Osteoblast (primary cell): ENCODE measurements at regions not wholly inside any gene's neighbourhood (a gene's known extent, or its start where the extent isn't known, plus 50 kb on each side); places are given as distances from the start of the nearest gene placed in this dataset.

Source experiments
- DNase-seq: peaks from one replicate; pipeline ENCODE4 v3.0.0; 2011; ENCODE audit warnings: low spot score, mixed read lengths; ENCODE audit not compliant: insufficient read length; ENCODE audit errors: missing footprints
- H2AFZ ChIP-seq: 2 replicates; pipeline ENCODE4 v1.6.0; 2011; ENCODE audit warnings: mild to moderate bottlenecking, low read length
- H3K27ac ChIP-seq: 2 replicates; pipeline ENCODE4 v1.5.1; 2011; ENCODE audit warnings: mild to moderate bottlenecking, low read depth, low read length, moderate library complexity
- H3K27me3 ChIP-seq: 2 replicates; pipeline ENCODE4 v1.6.0; 2012; ENCODE audit warnings: mild to moderate bottlenecking, control low read depth, inconsistent platforms, low read length, moderate library complexity; ENCODE audit not compliant: insufficient read depth
- H3K36me3 ChIP-seq: 2 replicates; pipeline ENCODE4 v1.5.1; 2011; ENCODE audit warnings: mild to moderate bottlenecking, low read length, control low read depth, moderate library complexity; ENCODE audit not compliant: insufficient read depth
- H3K4me1 ChIP-seq: 2 replicates; pipeline ENCODE4 v1.5.1; 2011; ENCODE audit warnings: mild to moderate bottlenecking, low read length, control low read depth, moderate library complexity; ENCODE audit not compliant: insufficient read depth
- H3K4me2 ChIP-seq: 2 replicates; pipeline ENCODE4 v1.6.0; 2011; ENCODE audit warnings: mild to moderate bottlenecking, low read length; ENCODE audit not compliant: insufficient read depth
- H3K4me3 ChIP-seq: fragments of 200-600 bp; sonication (generic); 3 replicates; pipeline ENCODE4 v1.5.1; 2012; ENCODE audit warnings: mild to moderate bottlenecking, low read length, inconsistent platforms; ENCODE audit not compliant: insufficient read depth
- H3K79me2 ChIP-seq: 2 replicates; pipeline ENCODE4 v1.6.0; 2012; ENCODE audit warnings: mild to moderate bottlenecking, low read length, control low read depth, inconsistent platforms; ENCODE audit not compliant: insufficient read depth
- H3K9me3 ChIP-seq: 2 replicates; pipeline ENCODE4 v1.5.1; 2011; ENCODE audit warnings: low read depth, low read length, control low read depth
- H4K20me1 ChIP-seq: 2 replicates; pipeline ENCODE4 v1.6.0; 2012; ENCODE audit warnings: mild to moderate bottlenecking, low read length, control low read depth; ENCODE audit not compliant: insufficient read depth
- CTCF ChIP-seq: IDR thresholded peaks from 2 replicates; pipeline ENCODE4 v1.5.1; 2011; ENCODE audit warnings: mild to moderate bottlenecking, low read depth, low read length, moderate library complexity; ENCODE audit errors: extremely low read depth

GRCh38 chr5:71771191-71771590 is 52.1 kb downstream of the CARTPT start:
- no peak for TF ChIP-seq CTCF
- Histone ChIP-seq H3K4me3 (no peak overlapping the region), H4K20me1 (no peaks in the 10 kb centered on the region), H3K36me3 (no peaks in the 10 kb centered on the region), H3K27ac (no peak overlapping the region), H3K4me2 (no peak overlapping the region), H3K79me2 (no peaks in the 10 kb centered on the region), H3K4me1 (peaks cover 8% of the 10 kb centered on the region), H3K9me3 (no peaks in the 10 kb centered on the region), H2AFZ (no peak overlapping the region), H3K27me3 (peaks cover 20% of the 10 kb centered on the region)
- no peak for DNase-seq

GRCh38 chr5:71778678-71779276 is 59.7 kb downstream of the CARTPT start:
- Histone ChIP-seq H3K79me2 (no peaks in the 10 kb centered on the region), H3K27me3 (peaks cover 17% of the 10 kb centered on the region), H3K4me1 (peaks cover 5% of the 10 kb centered on the region), H2AFZ (no peak overlapping the region), H3K36me3 (no peaks in the 10 kb centered on the region), H3K27ac (no peak overlapping the region), H3K9me3 (no peaks in the 10 kb centered on the region), H3K4me2 (no peak overlapping the region), H4K20me1 (no peaks in the 10 kb centered on the region), H3K4me3 (no peak overlapping the region)
- peak; percentile 19 for DNase-seq
- peak; percentile 81 for TF ChIP-seq CTCF

GRCh38 chr5:71780597-71780996 is 61.5 kb downstream of the CARTPT start:
- H3K36me3 ChIP-seq = no peaks in the 10 kb centered on the region

GRCh38 chr5:71782393-71782770 is 63.3 kb downstream of the CARTPT start:
- no peak overlapping the region for H3K27ac ChIP-seq
- H2AFZ ChIP-seq = peak overlapping the region; percentile 88
- no peaks in the 10 kb centered on the region for H4K20me1 ChIP-seq
- H3K36me3 ChIP-seq = no peaks in the 10 kb centered on the region
- H3K4me1 ChIP-seq = peaks cover 5% of the 10 kb centered on the region
- H3K4me2 ChIP-seq = peak overlapping the region; percentile 88
- TF ChIP-seq CTCF = no peak
- H3K79me2 ChIP-seq = no peaks in the 10 kb centered on the region
- DNase-seq = no peak
- no peaks in the 10 kb centered on the region for H3K27me3 ChIP-seq
- no peaks in the 10 kb centered on the region for H3K9me3 ChIP-seq
- H3K4me3 ChIP-seq = peak overlapping the region; percentile 68

More at GRCh38 chr5:71780597-71780996, 61.5 kb downstream of the CARTPT start:
- Histone ChIP-seq H4K20me1 (no peaks in the 10 kb centered on the region), H3K4me1 (peaks cover 5% of the 10 kb centered on the region), H3K9me3 (no peaks in the 10 kb centered on the region), H3K27ac (no peak overlapping the region), H2AFZ (no peak overlapping the region), H3K79me2 (no peaks in the 10 kb centered on the region), H3K27me3 (peaks cover 12% of the 10 kb centered on the region), H3K4me2 (no peak overlapping the region), H3K4me3 (no peak overlapping the region)
- DNase-seq = no peak
- TF ChIP-seq CTCF = no peak
